ENCODE measurements at regions not wholly inside any gene's neighbourhood (a gene's known extent, or its start where the extent isn't known, plus 50 kb on each side); places are given as distances from the start of the nearest gene placed in this dataset.

DNA sequence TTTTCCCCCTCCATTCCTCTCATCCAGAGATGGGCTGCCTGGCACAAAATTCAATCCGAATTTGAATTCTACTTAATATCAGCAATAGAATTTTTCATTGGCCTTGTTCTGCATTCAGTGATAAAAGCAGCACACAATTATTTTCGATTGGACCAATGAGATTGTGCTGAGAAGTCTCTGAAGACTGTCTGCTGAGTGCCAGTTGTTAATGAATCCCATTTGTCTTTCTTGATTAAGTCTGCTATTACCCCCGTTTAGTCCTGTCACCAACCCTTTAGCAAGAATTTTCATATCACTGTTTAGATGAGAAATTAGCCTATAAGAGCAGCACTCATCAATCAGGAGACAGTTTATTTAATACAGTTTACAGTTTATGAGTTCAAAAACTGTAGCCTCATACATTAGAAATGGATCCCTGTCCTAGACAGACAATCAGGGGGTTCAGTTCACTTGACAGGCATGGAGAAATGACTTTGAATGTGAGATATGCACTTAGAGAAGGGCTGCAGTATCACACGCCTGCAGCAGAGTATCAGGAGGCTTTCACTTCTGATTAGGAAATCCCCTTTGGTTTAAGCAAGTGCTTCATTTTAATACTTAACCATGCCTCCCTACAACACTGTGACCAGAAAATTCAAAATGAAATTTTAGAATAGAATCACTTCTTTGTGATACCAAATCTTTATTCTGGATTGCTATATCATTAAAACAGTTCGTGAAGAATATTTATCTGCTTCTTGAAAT is 304.7 kb upstream of the PTBP2 start:
- Histone ChIP-seq H3K9me3 (ENCODE audit: low read length) (no peaks in the 10 kb centered on the region), H3K4me3 (ENCODE audit: low read length) (no peak overlapping the region), H3K79me2 (ENCODE audit: low read length) (no peaks in the 10 kb centered on the region), H3K4me1 (ENCODE audit: insufficient read depth, low read length) (peaks cover 24% of the 10 kb centered on the region), H3K27ac (ENCODE audit: low read length) (peak overlapping the region; percentile 39), H2AFZ (ENCODE audit: low read length) (no peak overlapping the region), H3K36me3 (ENCODE audit: low read depth, low read length) (no peaks in the 10 kb centered on the region), H3K4me2 (ENCODE audit: low read length) (peak overlapping the region; percentile 40), H3K9ac (ENCODE audit: low read length) (no peak overlapping the region), H4K20me1 (ENCODE audit: low read length) (no peaks in the 10 kb centered on the region), H3K27me3 (ENCODE audit: low read length) (no peaks in the 10 kb centered on the region), H3F3A (ENCODE audit: low read length, unreplicated experiment) (no peaks in the 10 kb centered on the region), H3K9me2 (replicated peaks; ENCODE audit: low read length) (no peaks in the 10 kb centered on the region)
- POLR2A ChIA-PET (ENCODE audit: unreplicated experiment): no interaction called here
- no TSS peak for BruUV-seq (replicated peaks)
- CTCF ChIA-PET: no interaction called here
- TF ChIP-seq CTCF (conservative IDR thresholded peaks at IDR 0.05; ENCODE audit: low read depth, low read length): no peak
- DNase-seq: no peak
- intact Hi-C loops (cut with micrococcal nuclease): loop anchor here (1.0 kb wide), 1 partner anchor 55 kb away; no protein-coding TSS in a partner anchor
- no peak for ATAC-seq

- H3K9me3 ChIP-seq (ENCODE audit: low read length): no peaks in the 10 kb centered on the region
- H3K27me3 ChIP-seq (ENCODE audit: low read length): no peaks in the 10 kb centered on the region
- no peak overlapping the region for H3K9ac ChIP-seq (ENCODE audit: low read length)
- POLR2A ChIA-PET (ENCODE audit: unreplicated experiment): no interaction called here
- H3F3A ChIP-seq (ENCODE audit: low read length, unreplicated experiment): no peaks in the 10 kb centered on the region
- no peak for ATAC-seq
- intact Hi-C loops (cut with micrococcal nuclease): no loop called here
- no TSS peak for BruUV-seq (replicated peaks)
- TF ChIP-seq CTCF (conservative IDR thresholded peaks at IDR 0.05; ENCODE audit: low read depth, low read length) (no peak), EZH2phosphoT487 (IDR thresholded peaks at IDR 0.05; ENCODE audit: borderline replicate concordance, low read length) (no peak)
- CTCF ChIA-PET: no interaction called here
- H3K9me2 ChIP-seq (replicated peaks; ENCODE audit: low read length): no peaks in the 10 kb centered on the region
- DNase-seq: peak; percentile 72
- peaks cover 24% of the 10 kb centered on the region for H3K4me1 ChIP-seq (ENCODE audit: insufficient read depth, low read length)
- H3K27ac ChIP-seq (ENCODE audit: low read length): no peak overlapping the region
- no peaks in the 10 kb centered on the region for H3K36me3 ChIP-seq (ENCODE audit: low read depth, low read length)
- no peak overlapping the region for H2AFZ ChIP-seq (ENCODE audit: low read length)
- no peaks in the 10 kb centered on the region for H3K79me2 ChIP-seq (ENCODE audit: low read length)
- H4K20me1 ChIP-seq (ENCODE audit: low read length): no peaks in the 10 kb centered on the region
- H3K4me2 ChIP-seq (ENCODE audit: low read length): peak overlapping the region; percentile 17; the same call in 1 of the 2 replicates
- H3K4me3 ChIP-seq (ENCODE audit: low read length): no peak overlapping the region
Measured at GRCh38 chr1:96418969-96419368, 302.6 kb upstream of the PTBP2 start.

DNA sequence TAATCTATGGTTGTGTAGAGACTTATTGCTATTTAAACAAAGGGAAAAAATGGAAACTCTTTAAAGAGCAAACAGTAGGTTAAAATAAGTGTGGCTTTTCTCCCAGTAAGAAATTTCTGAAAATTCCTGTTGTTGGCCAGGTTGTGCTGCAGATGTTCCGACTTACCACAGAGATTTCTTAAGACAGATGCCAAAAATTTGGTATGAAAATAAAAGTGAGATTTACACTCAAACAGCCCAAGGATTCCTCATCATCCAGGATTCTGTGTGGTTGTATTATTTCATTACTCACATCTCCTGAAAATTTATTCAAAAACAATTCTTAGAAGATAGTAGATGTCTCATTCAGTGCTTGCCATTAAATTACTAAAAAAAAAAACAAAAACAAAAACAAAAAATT is 296.7 kb upstream of the PTBP2 start:
- BruUV-seq (replicated peaks): no TSS peak
- no peaks in the 10 kb centered on the region for H3K79me2 ChIP-seq (ENCODE audit: low read length)
- no peak overlapping the region for H2AFZ ChIP-seq (ENCODE audit: low read length)
- no peak for ATAC-seq
- H3K4me3 ChIP-seq (ENCODE audit: low read length): no peak overlapping the region
- H3K9ac ChIP-seq (ENCODE audit: low read length): no peak overlapping the region
- H3K9me2 ChIP-seq (replicated peaks; ENCODE audit: low read length): no peaks in the 10 kb centered on the region
- no peaks in the 10 kb centered on the region for H4K20me1 ChIP-seq (ENCODE audit: low read length)
- no peak for DNase-seq
- no peaks in the 10 kb centered on the region for H3F3A ChIP-seq (ENCODE audit: low read length, unreplicated experiment)
- H3K27me3 ChIP-seq (ENCODE audit: low read length): no peaks in the 10 kb centered on the region
- ChIA-PET CTCF (no interaction called here), POLR2A (ENCODE audit: unreplicated experiment) (no interaction called here)
- H3K4me1 ChIP-seq (ENCODE audit: insufficient read depth, low read length): no peaks in the 10 kb centered on the region; the same call in 1 of the 2 replicates
- no peak overlapping the region for H3K4me2 ChIP-seq (ENCODE audit: low read length)
- H3K36me3 ChIP-seq (ENCODE audit: low read depth, low read length): no peaks in the 10 kb centered on the region
- intact Hi-C loops (cut with micrococcal nuclease): no loop called here
- TF ChIP-seq EZH2 (IDR thresholded peaks at IDR 0.05; ENCODE audit: low read length, unreplicated experiment): no peak
- TF ChIP-seq CTCF (conservative IDR thresholded peaks at IDR 0.05; ENCODE audit: low read depth, low read length): no peak
- TF ChIP-seq EZH2phosphoT487 (IDR thresholded peaks at IDR 0.05; ENCODE audit: borderline replicate concordance, low read length): no peak
- no peaks in the 10 kb centered on the region for H3K9me3 ChIP-seq (ENCODE audit: low read length)
- H3K27ac ChIP-seq (ENCODE audit: low read length): no peak overlapping the region
